ENCODE measurements at regions not wholly inside any gene's neighbourhood (a gene's known extent, or its start where the extent isn't known, plus 50 kb on each side); places are given as distances from the start of the nearest gene placed in this dataset.

DNA sequence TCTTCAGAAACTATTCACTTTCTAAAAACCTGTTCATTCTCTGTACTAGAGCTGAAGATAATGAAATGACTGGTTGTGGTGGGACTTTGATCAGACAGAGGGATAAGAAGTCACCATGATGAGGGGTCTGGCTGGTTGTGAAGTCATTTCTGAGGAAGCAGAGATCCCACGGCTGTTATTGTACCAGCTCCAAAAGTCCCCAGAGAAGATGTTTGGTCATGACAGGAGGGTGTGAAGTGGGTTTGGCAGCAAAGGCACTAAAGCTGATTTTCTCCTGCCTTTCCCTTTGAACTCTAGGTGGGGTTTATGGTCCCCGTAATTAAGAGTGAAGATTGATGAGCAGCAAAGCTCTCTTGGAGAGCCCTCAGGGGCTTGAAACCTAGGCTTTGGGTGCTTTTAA is 103.1 kb upstream of the CACHD1 start:
- H3K4me2 ChIP-seq: no peak overlapping the region
- FAIRE-seq (no peak), DNase-seq (ENCODE audit: low read depth in 1 of 2, low spot score in 1 of 2) (no peak), ATAC-seq (no peak)
- H3K27ac ChIP-seq: no peak overlapping the region
- H3K9me3 ChIP-seq: no peaks in the 10 kb centered on the region
- 53% methylated on average over 2 of the region's 2 CpGs for WGBS (ENCODE audit: missing lambda C conversion rate)
- no peak overlapping the region for H3K4me3 ChIP-seq
- CTCF ChIA-PET: no interaction called here
- TF ChIP-seq ESRRA (IDR thresholded peaks at IDR 0.05; ENCODE audit: borderline replicate concordance, low read length): no peak
- no peak for TF ChIP-seq BHLHE40 (IDR thresholded peaks at IDR 0.05; ENCODE audit: low read depth, low read length)
- TF ChIP-seq, protein P1, sequence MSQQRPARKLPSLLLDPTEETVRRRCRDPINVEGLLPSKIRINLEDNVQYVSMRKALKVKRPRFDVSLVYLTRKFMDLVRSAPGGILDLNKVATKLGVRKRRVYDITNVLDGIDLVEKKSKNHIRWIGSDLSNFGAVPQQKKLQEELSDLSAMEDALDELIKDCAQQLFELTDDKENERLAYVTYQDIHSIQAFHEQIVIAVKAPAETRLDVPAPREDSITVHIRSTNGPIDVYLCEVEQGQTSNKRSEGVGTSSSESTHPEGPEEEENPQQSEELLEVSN (IDR thresholded peaks at IDR 0.05; ENCODE audit: borderline replicate concordance, low read depth): no peak
- no peak for TF ChIP-seq JUNB (IDR thresholded peaks at IDR 0.05)
- no peak for TF ChIP-seq MYC (IDR thresholded peaks at IDR 0.05; ENCODE audit: borderline replicate concordance, low read length)
- no peak for TF ChIP-seq RARB (CRISPR knock-in tag; IDR thresholded peaks at IDR 0.05)
- TF ChIP-seq, protein P2, sequence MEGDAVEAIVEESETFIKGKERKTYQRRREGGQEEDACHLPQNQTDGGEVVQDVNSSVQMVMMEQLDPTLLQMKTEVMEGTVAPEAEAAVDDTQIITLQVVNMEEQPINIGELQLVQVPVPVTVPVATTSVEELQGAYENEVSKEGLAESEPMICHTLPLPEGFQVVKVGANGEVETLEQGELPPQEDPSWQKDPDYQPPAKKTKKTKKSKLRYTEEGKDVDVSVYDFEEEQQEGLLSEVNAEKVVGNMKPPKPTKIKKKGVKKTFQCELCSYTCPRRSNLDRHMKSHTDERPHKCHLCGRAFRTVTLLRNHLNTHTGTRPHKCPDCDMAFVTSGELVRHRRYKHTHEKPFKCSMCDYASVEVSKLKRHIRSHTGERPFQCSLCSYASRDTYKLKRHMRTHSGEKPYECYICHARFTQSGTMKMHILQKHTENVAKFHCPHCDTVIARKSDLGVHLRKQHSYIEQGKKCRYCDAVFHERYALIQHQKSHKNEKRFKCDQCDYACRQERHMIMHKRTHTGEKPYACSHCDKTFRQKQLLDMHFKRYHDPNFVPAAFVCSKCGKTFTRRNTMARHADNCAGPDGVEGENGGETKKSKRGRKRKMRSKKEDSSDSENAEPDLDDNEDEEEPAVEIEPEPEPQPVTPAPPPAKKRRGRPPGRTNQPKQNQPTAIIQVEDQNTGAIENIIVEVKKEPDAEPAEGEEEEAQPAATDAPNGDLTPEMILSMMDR (IDR thresholded peaks at IDR 0.05): no peak
- no peak for TF ChIP-seq HOXA7 (CRISPR knock-in tag; IDR thresholded peaks at IDR 0.05)
- no peak for TF ChIP-seq ZNF302 (CRISPR knock-in tag; IDR thresholded peaks at IDR 0.05)
- no peak for TF ChIP-seq HOXB13 (CRISPR knock-in tag; IDR thresholded peaks at IDR 0.05; ENCODE audit: low read depth)
- TF ChIP-seq JUN (IDR thresholded peaks at IDR 0.05): no peak
- TF ChIP-seq CHD4 (IDR thresholded peaks at IDR 0.05; ENCODE audit: borderline replicate concordance): no peak
- POLR2A ChIA-PET: no interaction called here
- no peaks in the 10 kb centered on the region for H3K4me1 ChIP-seq

DNA sequence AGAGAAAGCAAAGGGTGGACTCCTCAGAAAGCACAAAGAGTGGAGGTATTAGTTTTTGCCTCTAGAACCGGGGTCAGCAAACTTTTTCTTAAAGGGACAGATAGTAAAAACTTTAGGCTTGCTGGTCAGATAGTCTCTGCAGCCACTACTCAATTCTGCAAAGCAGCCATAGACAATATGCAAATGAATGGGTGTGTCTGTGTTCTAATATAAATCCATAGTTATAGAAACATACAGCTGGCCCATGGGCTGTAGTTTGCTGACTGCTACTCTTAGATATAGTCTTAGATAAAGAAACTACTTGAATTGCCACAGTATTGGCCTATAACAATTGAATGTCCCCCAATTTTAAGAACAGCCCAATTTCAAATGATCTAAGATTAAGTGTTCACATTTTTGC is 101.6 kb upstream of the CACHD1 start:
- ChIA-PET POLR2A (no interaction called here), CTCF (no interaction called here)
- WGBS (ENCODE audit: missing lambda C conversion rate): 18% methylated on average over 1 of the region's 1 CpG
- Histone ChIP-seq H3K4me2 (no peak overlapping the region), H3K9me3 (no peaks in the 10 kb centered on the region), H3K4me1 (no peaks in the 10 kb centered on the region), H3K4me3 (no peak overlapping the region), H3K27ac (no peak overlapping the region)
- ATAC-seq (no peak), DNase-seq (ENCODE audit: low read depth in 1 of 2, low spot score in 1 of 2) (no peak), FAIRE-seq (no peak)
- no peak for TF ChIP-seq RNF2 (IDR thresholded peaks at IDR 0.05; ENCODE audit: borderline replicate concordance, low read depth)
- TF ChIP-seq FOSB (CRISPR knock-in tag; IDR thresholded peaks at IDR 0.05): no peak
- no peak for TF ChIP-seq TP53 (CRISPR knock-in tag; IDR thresholded peaks at IDR 0.05)
- TF ChIP-seq CBX8 (IDR thresholded peaks at IDR 0.05): no peak

GRCh38 chr1:64378826-64379225 is 91.1 kb upstream of the CACHD1 start:
- WGBS (ENCODE audit: missing lambda C conversion rate): 78% methylated on average over 7 of the region's 7 CpGs
- POLR2A ChIA-PET: no interaction called here
- no peak for ATAC-seq
- H3K4me3 ChIP-seq: no peak overlapping the region
- CTCF ChIA-PET: no interaction called here
- peak in 1 of 2 experiments; percentile 3 for DNase-seq (ENCODE audit: low read depth in 1 of 2, low spot score in 1 of 2)
- no peaks in the 10 kb centered on the region for H3K4me1 ChIP-seq
- TF ChIP-seq, protein P1 (IDR thresholded peaks at IDR 0.05; ENCODE audit: borderline replicate concordance, low read depth): no peak
- TF ChIP-seq, protein P2 (IDR thresholded peaks at IDR 0.05): peak; percentile 27; the same call in 1 of the 3 replicates
- TF ChIP-seq ZFP36 (IDR thresholded peaks at IDR 0.05; ENCODE audit: borderline replicate concordance, partially characterized antibody) (no peak), RAD21 (conservative IDR thresholded peaks at IDR 0.05 in 1 of 2, IDR thresholded peaks at IDR 0.05 in 1 of 2) (peak in 1 of 2 experiments; percentile 36; a peak in 2 of 5 replicates), CEBPB (IDR thresholded peaks at IDR 0.05) (no peak)
- H3K9me3 ChIP-seq: no peaks in the 10 kb centered on the region
- no peak overlapping the region for H3K27ac ChIP-seq
- no peak overlapping the region for H3K4me2 ChIP-seq
- no peak for FAIRE-seq
